Thyroid gland (tissue), 4 donors: ENCODE measurements at regions not wholly inside any gene's neighbourhood (a gene's known extent, or its start where the extent isn't known, plus 50 kb on each side); places are given as distances from the start of the nearest gene placed in this dataset.

Experiments used
- CTCF ChIP-seq, 6 experiments: fragments of 200-600 bp in 3 of 6; fragments of 450-650 bp in 3 of 6; sonication (generic) in 3 of 6; IDR thresholded peaks; one replicate each; pipeline ENCODE4 v1.5.1; 2016 to 2019; ENCODE audit warnings: antibody characterized with exemption in 6 of 6, mild to moderate bottlenecking in 2 of 6, inconsistent platforms in 1 of 6, moderate library complexity in 1 of 6
- POLR2A ChIP-seq, 2 donors: fragments of 450-650 bp; IDR thresholded peaks; one replicate each; pipeline ENCODE4 v1.6.1; 2017; ENCODE audit warnings: antibody characterized with exemption in 2 of 2, mild to moderate bottlenecking in 2 of 2, moderate library complexity in 1 of 2

DNA sequence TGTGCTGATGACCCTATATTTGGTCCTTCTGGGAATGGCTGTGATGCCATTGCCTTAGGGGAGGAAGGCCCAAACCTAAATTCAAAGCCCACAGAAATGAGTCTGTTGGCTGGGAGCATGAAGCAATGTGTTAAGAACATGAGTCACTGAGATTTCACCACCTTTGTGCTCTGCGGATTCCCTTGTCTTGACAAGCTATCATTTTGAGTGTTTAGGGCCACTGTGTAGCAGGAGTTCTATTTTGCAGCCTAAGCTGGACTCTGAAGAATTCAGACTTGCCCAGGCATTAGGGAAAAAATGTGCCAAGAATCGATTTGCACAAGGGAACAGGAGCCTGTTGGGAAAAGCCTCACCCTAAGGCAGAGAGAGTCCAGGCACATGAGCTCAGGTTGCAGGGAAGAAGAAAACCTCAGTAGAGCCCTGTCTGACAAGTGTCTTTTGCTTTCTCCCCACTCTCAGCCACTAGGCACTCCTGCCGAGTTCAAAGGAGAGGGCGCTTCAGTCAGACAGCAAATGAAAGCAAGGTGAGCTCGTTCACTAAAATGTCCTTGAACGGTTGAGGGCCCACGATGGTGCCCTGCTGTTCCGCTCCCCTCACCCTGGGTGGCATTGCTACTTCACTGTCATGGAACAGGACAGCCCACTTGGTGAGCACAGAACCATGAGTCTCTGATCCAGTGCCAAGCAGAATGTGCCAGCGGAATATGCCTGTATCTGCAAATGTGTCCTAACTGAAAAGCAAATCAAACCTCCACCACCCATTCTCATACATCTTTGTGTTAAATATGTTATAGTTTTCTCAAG lies 93.6 kb downstream of the PRLHR start:
- TF ChIP-seq CTCF (IDR thresholded peaks at IDR 0.05) (no peak), POLR2A (IDR thresholded peaks at IDR 0.05) (no peak)
